ENCODE measurements at regions not wholly inside any gene's neighbourhood (a gene's known extent, or its start where the extent isn't known, plus 50 kb on each side); places are given as distances from the start of the nearest gene placed in this dataset.
"Not testable (repeated sequence)": the region's sequence is repeated elsewhere in the genome, so short reads cannot be mapped to it uniquely, and the experiment has no call there.

DNA sequence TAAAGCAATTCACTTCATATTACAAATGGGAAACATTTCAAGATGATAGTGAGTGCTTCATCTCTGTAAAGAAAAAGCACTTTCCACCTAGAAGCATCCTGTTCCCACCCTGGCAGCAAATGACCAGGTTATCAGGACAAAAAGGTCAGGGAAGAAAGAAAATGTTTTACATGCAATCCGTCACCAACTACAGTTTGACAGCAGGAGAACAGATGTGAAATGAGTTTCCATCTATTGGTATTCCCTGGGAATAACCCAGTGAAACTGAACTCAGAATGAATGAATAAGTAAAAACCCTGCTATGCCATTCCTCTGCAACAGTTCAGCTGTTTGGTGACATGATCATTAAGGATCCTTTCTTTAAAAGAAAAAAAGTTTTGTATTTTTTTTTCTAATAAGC is 67.6 kb downstream of the HTR1A start:
- no peak for DNase-seq

GRCh38 chr5:63878788-63879187 is 83.5 kb downstream of the HTR1A start:
- no peak for DNase-seq

DNA sequence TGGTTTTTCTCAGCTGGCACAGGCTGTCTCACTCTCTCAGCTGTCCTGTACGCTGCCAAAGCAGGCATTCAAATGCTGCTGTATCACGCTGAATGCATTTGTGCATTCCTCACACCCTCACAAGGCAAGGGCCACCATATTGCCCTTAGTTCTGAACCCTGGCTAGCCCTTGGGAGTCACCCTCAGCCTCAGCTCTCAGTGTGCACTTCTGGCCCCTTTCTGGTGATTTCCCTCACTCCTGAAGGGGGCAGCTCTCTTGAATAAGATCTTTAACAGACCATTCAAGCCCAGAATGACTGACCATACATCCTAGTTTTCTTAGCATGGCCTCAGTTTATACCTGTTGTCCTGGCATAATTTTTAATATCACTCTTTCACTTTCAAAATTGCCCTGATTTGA is 84.3 kb downstream of the HTR1A start:
- DNase-seq, result no peak

GRCh38 chr5:63860379-63860778 is 101.9 kb downstream of the HTR1A start:
- no peak for DNase-seq

DNA sequence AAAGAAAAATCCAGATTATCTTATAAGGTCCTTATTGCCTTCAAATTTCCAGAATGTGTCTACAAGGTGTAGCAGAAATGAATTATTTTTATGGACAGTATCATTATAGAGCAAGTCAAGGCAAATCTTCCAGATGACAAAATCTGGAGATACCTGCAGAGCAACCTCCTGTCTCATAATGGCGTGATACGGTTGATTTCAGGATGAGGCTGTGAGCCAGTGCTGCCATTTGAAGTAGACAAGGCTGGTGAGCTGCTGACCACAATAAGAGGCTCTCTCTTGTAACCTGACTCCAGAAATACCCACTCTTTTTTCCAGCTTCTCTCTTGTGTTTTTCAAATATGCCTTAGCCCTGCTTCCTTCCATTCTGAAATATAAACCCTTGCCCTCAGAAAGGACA is 108.2 kb downstream of the HTR1A start:
- DNase-seq, result no peak

DNA sequence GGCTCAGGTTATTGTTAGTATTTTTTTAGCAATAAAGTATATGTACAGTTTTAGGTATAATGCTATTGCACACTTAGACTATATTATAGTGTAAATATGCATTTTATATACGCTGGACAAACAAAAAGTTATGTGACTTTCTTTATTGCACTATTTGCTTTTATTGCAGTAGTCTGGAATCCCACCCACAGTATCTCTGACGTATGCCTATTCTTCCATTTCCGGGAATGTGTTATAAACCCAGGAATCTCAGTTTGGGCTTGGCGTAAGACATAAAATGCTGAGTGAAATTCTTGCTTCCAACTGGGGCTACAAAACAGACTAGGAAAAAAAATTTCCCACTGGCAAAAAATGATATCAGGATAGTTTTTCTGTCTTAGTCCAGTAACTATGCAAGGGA is 119.1 kb downstream of the HTR1A start:
- DNase-seq, result no peak

GRCh38 chr5:63837437-63837836 is 124.8 kb downstream of the HTR1A start:
- no peak for DNase-seq

GRCh38 chr5:63831381-63831780 is 130.9 kb downstream of the HTR1A start:
- no peak for DNase-seq

DNA sequence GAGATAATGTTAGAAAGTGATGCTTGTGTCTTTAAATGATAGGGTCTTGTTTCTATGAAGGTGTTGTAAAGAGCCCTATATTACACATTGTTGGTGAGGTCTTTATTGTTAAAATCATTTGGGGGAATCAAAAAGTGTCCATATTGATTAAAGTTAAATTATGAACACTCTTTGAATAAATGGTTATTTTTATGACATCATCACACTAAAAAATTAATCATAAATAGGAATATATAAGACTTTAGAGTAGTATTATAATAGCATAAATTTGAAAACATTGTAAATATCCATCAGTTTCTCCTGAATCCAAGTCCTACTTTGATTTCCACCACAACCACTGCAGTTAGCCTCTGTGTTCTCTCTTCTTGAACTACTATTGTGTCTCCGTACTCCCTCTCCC is 136.3 kb downstream of the HTR1A start:
- no peak for DNase-seq

DNA sequence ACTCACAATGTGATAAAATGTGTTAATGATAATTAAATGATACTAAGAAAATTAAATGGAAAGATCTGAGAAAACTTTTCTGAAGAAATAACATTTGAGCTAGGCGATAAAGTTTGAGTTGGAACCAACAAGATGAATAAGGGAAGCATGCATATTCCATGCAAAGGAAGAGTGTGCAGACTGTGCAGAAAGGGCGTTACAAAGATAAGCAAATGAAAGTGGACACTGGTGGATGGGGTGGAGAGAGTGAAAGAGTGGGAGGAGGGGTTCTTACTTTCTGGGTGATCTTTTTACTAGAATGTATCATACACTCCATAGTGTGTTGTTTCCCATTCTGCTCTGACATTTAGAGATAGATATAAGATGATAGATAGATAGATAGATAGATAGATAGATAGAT is 138.7 kb downstream of the HTR1A start:
- no peak for DNase-seq

DNA sequence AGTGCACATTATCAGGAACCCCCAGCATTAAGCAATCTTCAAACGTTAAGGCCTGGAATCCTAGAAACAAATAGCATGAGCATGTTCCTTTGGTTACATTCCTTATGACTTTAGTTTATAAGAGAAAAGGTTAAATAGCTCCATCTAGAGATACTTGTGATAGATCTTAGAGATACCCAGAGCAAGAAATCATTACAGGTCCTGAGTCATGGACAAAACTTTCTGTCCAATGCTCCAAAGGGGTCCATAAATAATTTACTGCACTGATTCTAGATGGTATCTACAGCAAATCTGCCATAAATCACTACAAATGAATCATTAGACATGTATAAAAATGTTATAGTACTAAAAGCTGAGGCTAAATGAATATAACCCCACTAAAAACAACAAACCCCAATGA is 139.6 kb downstream of the HTR1A start:
- DNase-seq, result peak; percentile 28

GRCh38 chr5:63820577-63820976 is 141.7 kb downstream of the HTR1A start:
- peak; percentile 79 for DNase-seq

GRCh38 chr5:63812693-63813092 is 149.6 kb downstream of the HTR1A start:
- no peak for DNase-seq

DNA sequence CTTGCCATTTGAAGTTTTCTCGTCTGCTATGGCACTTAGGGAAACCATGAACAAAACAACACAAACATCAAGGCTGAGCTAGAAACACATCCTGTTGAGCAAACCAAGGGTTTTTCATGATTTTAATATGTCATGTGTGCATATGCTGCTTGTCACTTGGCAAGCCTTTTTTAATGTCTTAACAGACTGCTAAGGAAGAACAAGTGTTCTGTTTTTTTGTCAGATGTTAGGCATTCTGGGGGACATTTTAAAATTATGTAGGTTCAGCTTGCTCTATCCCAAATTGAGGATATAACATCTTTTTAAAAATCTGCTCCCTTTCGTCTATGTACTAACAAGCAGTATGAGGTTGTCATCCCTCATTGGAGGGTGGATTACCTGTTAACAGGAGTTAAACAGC is 150.3 kb downstream of the HTR1A start:
- DNase-seq, result no peak

DNA sequence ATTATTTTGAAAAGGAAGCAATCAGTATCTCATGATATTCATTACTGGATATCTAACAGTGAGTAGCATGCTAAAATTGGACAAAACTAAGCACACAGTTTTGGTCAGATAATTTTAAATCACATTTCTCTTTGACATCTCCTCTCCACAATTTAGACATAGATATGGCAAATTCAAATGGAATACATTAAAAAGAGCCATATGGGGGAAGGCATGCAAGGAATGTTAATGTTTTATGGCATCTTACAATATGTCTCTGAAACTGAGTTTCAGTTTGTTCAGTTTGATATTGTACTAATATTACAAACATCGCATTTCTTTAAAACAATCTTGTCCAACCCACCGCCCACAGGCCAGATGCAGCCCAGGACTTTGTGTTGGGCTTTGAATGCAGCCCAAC is 151.0 kb downstream of the HTR1A start:
- DNase-seq, result no peak

DNA sequence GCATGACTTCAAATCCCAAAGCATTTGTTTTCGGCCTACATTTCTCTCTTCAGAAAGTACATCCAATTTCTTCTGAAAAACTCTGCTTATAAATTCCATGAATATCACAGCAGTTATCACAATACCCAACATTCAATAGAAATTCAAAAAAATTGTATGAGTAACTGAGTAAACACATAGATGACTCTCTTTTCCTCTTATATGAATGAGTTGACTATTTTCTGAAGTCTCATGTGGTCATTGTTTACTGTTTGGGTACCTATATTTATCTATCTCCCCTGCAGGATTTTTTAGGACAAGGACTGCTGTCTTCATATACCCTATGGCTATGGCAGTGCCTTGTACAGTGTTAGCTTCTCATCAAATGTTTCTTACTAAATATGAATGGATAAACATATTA is 157.1 kb downstream of the HTR1A start:
- no peak for DNase-seq

DNA sequence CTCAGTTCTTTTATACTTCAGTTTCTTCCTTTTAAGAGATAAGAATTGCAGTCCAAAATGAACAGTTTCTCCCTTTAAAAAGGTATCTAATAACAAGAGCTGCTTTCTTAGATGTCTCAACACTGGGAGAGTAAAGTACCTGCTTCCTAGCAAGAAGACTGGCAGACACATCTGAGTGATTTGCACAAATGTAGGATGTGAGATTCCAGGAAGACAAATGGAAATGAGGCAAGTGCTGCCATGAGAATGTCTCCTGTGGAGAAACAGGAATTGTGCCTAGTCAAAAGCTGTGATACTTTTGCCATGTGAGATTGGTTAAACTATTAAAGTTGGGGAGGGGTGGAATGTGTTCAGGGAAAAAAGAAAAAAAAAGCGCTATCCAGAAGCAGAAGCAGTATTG is 159.1 kb downstream of the HTR1A start:
- DNase-seq, result no peak

DNA sequence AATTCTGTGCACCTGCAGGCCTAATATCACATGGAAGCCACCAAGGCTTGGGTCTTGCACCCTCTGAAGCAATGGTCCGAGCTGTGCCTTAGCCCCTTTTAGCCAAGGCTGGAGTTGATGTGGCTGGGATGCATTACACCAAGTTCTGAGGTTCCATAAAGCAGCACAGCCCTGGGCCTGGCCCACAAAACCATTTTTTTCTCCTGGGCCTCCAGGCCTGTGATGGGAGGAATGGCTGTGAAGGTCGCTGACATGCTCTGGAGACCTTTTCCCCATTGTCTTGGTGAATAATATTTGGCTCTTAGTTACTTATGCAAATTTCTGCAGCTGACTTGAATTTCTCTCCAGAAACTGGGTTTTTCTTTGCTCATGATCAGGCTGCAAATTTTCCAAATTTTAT is 167.3 kb downstream of the HTR1A start:
- DNase-seq, result no peak

GRCh38 chr5:63794296-63794695 is 167.9 kb downstream of the HTR1A start:
- DNase-seq, result no peak

- DNase-seq, result no peak
Observed at GRCh38 chr5:63774939-63775338, 187.3 kb downstream of the HTR1A start.

- no peak for DNase-seq
Observed at GRCh38 chr5:63768221-63768620, 194.0 kb downstream of the HTR1A start.

- no peak for DNase-seq
Observed at GRCh38 chr5:63760965-63761364, 201.3 kb downstream of the HTR1A start.

DNA sequence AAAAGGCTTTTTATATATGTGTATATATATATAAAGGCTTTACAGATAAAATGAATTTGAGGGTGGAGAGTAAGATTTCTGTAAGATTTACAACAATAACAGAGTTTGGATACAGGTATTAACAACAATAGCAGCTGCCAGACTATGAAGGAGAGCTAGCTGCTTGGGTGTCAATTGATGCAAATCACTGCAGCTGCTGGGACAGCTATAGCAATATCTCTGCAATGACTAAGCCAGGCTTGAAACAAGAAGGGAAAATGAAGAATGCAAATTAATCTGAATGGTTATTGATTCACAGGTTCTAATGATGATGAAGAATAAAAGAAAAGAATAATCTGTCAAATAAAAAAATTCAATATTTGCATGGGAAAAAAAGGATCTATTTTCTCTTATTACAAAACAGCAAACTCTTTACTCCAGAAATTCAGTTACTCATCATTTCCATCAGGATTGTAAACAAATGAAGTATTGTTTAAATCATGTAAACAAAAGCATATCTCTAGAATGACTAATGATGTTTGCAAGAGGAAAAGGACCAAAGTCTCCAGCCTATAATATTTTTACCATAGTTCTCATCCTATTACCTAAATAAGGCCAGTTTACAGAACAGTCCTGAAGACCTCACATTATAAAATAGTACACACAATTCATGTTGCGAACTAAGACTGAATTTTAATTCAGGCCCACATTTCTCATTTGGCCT is 219.0 kb downstream of the HTR1A start:
- DNase-seq, result no peak

GRCh38 chr5:63732880-63733279 is 229.4 kb downstream of the HTR1A start:
- DNase-seq, result not testable (repeated sequence)

GRCh38 chr5:63727583-63727982 is 234.7 kb downstream of the HTR1A start:
- no peak for DNase-seq

- no peak for DNase-seq
Observed at GRCh38 chr5:63726496-63726895, 235.7 kb downstream of the HTR1A start.
